Neural cell (in vitro differentiated cells): ENCODE measurements at regions not wholly inside any gene's neighbourhood (a gene's known extent, or its start where the extent isn't known, plus 50 kb on each side); places are given as distances from the start of the nearest gene placed in this dataset.

Experiments used
- EP300 ChIP-seq: fragments of 450-650 bp; conservative IDR thresholded peaks from 2 replicates; pipeline ENCODE4 v1.6.1; 2014; ENCODE audit warnings: antibody characterized with exemption, mild to moderate bottlenecking, moderate library complexity; ENCODE audit not compliant: poor library complexity, severe bottlenecking
- EZH2 ChIP-seq: fragments of 200-600, 300-800 bp; shearing (Covaris generic), sonication (generic); IDR thresholded peaks from 2 replicates; pipeline ENCODE4 v1.6.1; 2014; ENCODE audit warnings: antibody characterized with exemption, low read length, borderline replicate concordance, mild to moderate bottlenecking; ENCODE audit not compliant: insufficient read depth, poor library complexity, severe bottlenecking
- POLR2AphosphoS5 ChIP-seq: IDR thresholded peaks from 2 replicates; pipeline ENCODE4 v1.6.1; 2012
- RAD21 ChIP-seq: fragments of 450-650 bp; conservative IDR thresholded peaks from 2 replicates; pipeline ENCODE4 v1.6.1; 2014; ENCODE audit warnings: antibody characterized with exemption, mild to moderate bottlenecking, moderate library complexity
- REST ChIP-seq: IDR thresholded peaks from 2 replicates; pipeline ENCODE4 v1.6.1; 2012; ENCODE audit warnings: borderline replicate concordance
- SMC3 ChIP-seq: fragments of 450-650 bp; conservative IDR thresholded peaks from 2 replicates; pipeline ENCODE4 v1.6.1; 2014; ENCODE audit warnings: antibody characterized with exemption, mild to moderate bottlenecking, moderate library complexity; ENCODE audit not compliant: poor library complexity
- TAF1 ChIP-seq: IDR thresholded peaks from 2 replicates; pipeline ENCODE4 v1.6.1; 2012; ENCODE audit warnings: low read depth
- TF ChIP-seq, protein P1 (sequence below): fragments of 450-650 bp; IDR thresholded peaks from 2 replicates; pipeline ENCODE4 v1.5.1; 2014; ENCODE audit warnings: antibody characterized with exemption, mild to moderate bottlenecking, moderate library complexity; ENCODE audit not compliant: poor library complexity, severe bottlenecking

- no peak for TF ChIP-seq EZH2
- TF ChIP-seq, protein P1, sequence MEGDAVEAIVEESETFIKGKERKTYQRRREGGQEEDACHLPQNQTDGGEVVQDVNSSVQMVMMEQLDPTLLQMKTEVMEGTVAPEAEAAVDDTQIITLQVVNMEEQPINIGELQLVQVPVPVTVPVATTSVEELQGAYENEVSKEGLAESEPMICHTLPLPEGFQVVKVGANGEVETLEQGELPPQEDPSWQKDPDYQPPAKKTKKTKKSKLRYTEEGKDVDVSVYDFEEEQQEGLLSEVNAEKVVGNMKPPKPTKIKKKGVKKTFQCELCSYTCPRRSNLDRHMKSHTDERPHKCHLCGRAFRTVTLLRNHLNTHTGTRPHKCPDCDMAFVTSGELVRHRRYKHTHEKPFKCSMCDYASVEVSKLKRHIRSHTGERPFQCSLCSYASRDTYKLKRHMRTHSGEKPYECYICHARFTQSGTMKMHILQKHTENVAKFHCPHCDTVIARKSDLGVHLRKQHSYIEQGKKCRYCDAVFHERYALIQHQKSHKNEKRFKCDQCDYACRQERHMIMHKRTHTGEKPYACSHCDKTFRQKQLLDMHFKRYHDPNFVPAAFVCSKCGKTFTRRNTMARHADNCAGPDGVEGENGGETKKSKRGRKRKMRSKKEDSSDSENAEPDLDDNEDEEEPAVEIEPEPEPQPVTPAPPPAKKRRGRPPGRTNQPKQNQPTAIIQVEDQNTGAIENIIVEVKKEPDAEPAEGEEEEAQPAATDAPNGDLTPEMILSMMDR, result no peak
- TF ChIP-seq POLR2AphosphoS5, result no peak
- no peak for TF ChIP-seq RAD21
- no peak for TF ChIP-seq EP300
- TF ChIP-seq TAF1, result no peak
- no peak for TF ChIP-seq REST
- no peak for TF ChIP-seq SMC3
These were observed 624.2 kb downstream of the PCDH18 start for GRCh38 chr4:136908122-136908521.
